T-helper 1 cell (primary cell): ENCODE measurements at regions not wholly inside any gene's neighbourhood (a gene's known extent, or its start where the extent isn't known, plus 50 kb on each side); places are given as distances from the start of the nearest gene placed in this dataset.
"Not testable (repeated sequence)": the region's sequence is repeated elsewhere in the genome, so short reads cannot be mapped to it uniquely, and the experiment has no call there.

Source experiments
- DNase-seq, 5 donors: peaks; one replicate each; pipeline ENCODE4 v3.0.0-alpha.2; 2012 to 2020

DNA sequence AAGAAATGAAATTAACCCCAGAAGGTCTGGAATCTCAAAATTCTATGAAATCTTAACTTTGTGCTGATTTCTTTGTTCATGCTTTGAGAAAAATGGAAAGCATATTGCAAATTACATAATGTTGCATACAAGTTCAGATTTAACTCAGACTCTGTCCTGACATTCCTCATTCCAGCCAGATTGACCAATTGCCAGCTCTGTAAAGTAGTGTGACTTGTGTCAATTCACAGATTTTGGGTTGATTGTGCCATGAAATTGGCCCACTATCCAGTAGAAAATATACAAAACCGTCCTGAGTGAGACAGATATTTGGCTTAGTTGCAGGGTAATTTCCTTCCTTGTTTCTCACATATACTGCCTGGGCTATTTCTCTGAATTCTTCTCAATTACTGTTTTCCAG is 1312.6 kb downstream of the ROBO1 start:
- no peak for DNase-seq

DNA sequence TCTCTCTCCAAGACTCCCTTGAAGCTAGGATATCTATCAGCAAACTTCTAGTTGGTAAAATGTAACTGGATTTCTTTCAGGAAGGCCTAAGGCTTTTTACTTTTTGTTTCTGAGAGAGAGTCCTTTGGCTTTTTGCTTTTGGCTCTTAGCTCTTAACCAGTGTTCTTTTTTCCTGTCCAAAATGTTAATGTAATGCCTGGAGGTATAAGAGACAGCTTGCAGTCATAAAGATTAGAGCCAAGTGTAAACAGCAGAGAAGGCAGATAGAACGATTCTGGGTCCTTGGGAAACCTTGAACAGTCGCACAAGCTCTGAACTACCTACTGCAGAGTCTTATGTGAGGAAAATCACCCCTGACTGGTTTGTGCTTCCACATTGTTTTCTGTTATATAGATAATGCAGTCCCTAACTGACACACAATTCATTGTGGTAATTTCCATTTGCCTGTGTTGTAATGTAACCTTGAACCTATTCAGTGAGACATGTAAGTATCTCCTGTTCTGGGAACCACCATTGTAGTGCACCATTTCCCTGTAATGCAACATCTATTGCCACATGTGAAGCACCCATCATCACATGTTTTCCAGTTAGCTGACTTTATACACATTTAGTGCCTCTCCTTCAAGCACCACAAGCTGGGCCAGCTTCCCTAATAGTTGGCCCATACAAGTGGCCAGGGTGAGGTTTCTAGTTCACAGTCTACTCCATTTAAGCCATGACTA is 1311.9 kb downstream of the ROBO1 start:
- DNase-seq, result no peak

DNA sequence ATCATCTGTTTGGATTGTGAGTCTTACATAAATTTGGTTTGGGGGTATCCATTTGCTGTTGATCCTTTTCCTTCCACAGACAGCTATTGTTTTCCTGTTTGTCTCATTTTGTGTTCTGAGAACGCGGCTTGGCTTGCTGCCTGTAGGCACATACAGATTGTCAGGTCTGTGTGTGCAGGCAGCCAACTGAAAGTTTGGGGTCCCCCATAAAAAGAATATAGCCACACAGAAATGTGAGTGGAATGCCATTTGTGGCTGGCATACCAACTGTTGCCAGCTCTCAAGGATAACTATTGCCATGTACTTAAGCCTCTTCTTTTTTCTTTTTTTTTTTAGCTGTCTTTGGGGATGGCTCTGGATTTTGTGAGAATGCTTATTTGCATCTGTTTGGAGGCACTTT is 1308.0 kb downstream of the ROBO1 start:
- DNase-seq, result no peak

DNA sequence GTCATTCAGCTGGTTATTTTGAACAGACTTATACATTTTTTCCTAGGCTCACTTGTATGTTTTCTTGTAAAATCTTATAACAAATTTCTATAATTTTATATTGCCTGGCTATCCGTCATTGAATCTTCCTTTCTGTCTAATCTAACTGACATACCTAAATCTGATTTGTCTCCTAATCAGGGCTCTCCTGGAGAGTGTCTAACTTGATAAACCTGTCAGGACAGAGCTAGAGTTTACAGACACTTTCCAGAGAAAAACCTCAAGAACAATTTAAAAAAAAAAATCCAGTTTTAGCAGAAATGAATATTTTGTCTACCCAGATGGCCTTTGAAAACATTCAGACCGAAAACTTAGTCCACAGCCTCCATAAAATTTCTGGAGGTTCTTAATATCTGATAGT is 1305.8 kb downstream of the ROBO1 start:
- DNase-seq, result no peak

GRCh38 chr3:78476076-78476475 is 1291.7 kb downstream of the ROBO1 start:
- no peak for DNase-seq

DNA sequence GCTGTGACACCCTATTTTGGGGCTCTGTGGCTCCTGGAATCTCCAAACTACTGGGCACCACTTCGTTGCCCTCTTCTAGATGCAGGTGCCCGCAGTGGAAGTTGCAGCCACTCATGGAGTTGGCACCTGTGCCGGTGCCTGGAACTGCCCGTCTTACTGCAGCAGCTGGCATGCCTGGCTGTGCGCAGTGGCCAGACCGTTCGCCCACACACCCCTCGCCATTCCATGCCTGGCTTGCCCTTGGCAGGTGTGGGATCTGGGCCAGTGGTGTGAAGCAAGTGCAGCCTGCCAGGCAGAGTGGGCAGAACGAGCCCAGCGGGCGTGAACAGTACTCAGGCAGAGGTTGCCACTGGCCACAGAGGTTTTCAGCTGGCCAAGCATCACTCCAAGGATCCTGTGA is 1286.7 kb downstream of the ROBO1 start:
- no peak for DNase-seq

GRCh38 chr3:78483090-78483489 is 1284.7 kb downstream of the ROBO1 start:
- DNase-seq, result no peak

DNA sequence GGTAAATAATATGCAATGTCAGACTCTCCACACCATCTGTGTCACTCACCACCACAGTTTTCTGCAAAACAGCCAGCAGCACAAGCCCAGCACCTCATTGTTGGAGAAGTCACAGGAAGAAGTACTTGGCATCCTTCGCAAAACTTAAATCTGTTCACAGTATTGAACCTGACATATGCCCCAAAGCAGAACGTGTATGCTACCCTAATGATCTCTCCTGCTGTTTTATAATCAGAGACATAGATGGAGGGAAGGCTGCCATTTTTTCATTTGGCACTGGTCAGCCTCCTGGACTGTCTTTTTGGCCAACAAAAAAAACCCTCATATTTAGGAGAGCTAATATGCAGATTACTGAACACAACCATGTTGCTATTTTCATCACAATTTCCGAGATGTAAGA is 1272.9 kb downstream of the ROBO1 start:
- no peak for DNase-seq

DNA sequence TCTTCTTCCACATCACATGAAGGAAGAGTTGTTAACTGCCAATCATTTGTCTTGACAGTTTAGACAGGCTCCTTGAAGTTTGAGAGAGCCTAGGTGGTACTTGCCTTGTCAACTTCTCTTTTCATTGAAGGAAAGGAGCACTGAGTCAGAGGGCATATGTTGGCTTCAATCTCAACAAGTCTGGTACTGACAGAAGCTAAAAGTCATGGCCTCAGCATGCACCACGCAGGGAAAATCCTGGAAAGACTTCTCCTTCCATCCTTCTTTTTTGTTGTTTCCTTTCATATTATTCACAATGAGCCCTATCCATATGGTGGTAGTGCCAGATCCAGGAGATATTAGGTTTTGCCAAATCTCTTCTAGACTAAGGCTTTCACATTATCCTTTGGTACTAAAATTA is 1272.5 kb downstream of the ROBO1 start:
- no peak for DNase-seq

DNA sequence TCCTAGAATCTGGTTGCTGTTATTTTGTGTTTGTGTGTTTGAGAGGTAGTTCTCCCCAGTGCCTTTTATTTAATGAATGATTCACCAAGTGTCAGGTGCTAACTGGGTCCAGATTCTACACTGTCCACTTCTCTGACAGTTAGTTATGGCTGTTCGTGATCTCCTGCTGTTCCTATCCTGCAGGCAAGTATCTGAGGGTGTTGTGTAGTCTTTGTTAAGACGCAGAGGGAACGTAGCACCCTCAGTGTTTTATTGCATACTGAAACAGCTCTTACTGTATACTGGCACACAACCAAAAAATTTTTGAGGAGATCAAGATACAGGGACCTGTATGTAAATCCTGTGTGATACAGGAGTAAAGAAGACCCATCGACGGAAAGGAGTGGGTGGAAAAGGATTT is 1271.3 kb downstream of the ROBO1 start:
- DNase-seq, result no peak

DNA sequence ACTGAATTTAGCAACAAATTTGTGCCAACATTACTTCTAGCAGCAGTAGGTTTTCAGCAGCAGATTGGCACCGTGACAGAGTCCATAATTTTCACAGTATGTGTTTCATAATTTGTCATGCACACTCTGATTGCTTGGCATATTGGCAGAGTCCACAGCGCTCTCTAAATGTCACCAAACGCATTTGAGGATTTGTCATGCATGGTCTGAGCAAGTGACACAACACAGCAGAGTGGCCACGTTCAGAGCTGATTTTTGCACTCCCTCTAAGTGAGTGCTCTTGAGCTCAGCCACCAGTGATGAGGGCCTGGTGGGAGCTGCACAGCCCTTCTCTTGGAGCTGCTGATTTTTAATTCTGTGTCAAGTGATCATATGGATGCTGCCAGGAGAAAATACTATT is 1270.8 kb downstream of the ROBO1 start:
- no peak for DNase-seq

GRCh38 chr3:78497767-78498166 is 1270.0 kb downstream of the ROBO1 start:
- no peak for DNase-seq

- DNase-seq, result no peak
Measured at GRCh38 chr3:78506061-78506460, 1261.7 kb downstream of the ROBO1 start.

- DNase-seq, result no peak
Measured at GRCh38 chr3:78506581-78507195, 1261.1 kb downstream of the ROBO1 start.

GRCh38 chr3:78507196-78507984 is 1260.4 kb downstream of the ROBO1 start:
- no peak for DNase-seq

DNA sequence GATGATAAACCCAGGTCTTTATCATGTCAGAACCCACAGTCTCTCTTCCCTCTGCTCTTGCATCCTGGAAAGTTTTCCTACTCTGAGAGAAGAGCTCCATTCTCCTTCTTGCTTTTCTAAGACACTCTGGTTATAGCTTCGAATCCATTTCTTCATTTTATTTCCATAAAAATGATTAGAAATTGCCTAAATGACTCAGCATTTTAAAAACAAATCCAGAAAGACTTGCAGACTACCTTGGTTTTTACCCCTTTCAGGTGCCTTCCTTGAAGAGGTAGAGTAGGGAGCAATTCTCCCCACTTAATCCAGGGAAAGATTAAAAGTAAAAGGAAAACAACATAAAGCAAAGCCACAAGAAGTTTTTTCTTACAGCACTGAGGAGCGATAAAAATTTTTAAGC is 1256.0 kb downstream of the ROBO1 start:
- DNase-seq, result no peak

- not testable (repeated sequence) for DNase-seq
Measured at GRCh38 chr3:78512786-78513185, 1255.0 kb downstream of the ROBO1 start.

- DNase-seq, result no peak
Measured at GRCh38 chr3:78516437-78516836, 1251.4 kb downstream of the ROBO1 start.

- DNase-seq, result no peak
Measured at GRCh38 chr3:78516937-78517336, 1250.9 kb downstream of the ROBO1 start.

GRCh38 chr3:78517965-78518364 is 1249.8 kb downstream of the ROBO1 start:
- no peak for DNase-seq

DNA sequence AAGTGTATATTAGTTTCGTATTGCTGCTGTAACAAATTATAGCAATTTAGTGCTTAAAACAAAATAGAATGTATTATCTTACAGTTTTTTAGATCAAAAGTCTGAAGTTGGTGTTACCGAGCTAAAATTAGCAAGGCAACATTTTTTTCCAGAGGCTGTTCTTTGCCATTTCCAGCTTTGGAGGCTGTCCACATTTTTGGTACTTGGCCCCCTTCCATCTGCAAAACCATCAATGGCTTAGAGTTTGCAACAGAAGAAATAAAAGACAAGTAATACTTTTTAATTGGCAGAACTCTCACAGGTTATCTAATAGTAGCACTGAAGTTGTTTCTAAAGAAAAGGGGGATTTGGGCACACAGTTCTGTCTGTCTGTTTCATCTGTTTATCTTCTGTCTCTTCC is 1248.5 kb downstream of the ROBO1 start:
- no peak for DNase-seq

DNA sequence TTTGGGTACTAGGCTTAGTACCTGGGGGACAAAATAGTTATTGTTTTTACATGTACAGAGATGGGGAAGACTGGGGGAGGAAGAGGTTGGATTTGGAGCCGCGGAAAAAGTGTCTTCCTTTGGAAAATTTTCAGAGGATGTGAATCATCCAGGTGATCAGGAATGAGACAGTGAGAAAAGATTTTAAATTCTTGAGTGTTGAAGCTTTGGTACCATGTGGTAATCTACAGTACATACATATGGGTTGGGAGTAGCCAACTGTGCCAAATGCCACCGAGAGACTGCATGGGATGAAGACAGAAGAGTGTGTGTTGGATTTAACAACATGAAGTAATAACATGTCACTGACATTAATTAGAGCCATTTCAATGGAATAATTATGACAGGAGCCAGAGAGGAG is 1238.2 kb downstream of the ROBO1 start:
- DNase-seq, result no peak

DNA sequence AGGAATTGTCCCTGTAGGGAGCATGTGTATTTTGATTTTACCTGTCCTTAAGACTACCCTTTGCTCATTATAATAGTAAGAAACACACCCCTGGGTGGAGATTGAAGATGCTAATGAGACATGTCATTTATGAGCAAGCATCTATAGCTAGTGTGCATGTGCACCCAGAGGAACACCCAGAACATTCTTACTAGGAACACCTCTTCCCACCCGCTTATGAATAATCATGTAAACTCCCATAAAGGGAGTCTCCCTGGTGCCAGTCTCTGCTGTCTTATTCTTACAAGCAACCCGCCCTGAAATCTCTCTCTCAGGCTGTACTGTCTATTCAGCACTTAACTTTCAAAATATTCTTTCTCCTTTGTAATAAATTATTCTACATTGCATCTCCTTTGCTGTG is 1227.3 kb downstream of the ROBO1 start:
- no peak for DNase-seq

DNA sequence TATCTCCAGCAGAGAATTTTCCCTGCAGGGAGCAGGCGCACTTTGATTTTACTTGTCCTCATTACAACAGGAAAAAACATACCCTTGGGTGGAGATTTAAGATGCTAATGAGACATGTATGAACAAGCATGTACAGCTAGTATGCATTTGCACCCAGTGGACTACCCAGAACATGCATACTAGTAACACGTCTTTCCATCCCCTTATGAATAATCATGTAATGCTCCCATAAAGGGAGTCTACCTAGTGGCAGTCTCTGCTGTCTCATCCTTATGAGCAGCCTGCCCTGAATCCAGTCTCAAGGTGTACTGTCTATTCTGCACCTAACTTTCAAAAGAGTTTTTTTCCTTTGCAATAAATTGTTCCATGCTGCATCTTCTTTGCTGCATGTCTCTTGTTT is 1222.0 kb downstream of the ROBO1 start:
- DNase-seq, result no peak
